ENCODE measurements at regions not wholly inside any gene's neighbourhood (a gene's known extent, or its start where the extent isn't known, plus 50 kb on each side); places are given as distances from the start of the nearest gene placed in this dataset.

DNA sequence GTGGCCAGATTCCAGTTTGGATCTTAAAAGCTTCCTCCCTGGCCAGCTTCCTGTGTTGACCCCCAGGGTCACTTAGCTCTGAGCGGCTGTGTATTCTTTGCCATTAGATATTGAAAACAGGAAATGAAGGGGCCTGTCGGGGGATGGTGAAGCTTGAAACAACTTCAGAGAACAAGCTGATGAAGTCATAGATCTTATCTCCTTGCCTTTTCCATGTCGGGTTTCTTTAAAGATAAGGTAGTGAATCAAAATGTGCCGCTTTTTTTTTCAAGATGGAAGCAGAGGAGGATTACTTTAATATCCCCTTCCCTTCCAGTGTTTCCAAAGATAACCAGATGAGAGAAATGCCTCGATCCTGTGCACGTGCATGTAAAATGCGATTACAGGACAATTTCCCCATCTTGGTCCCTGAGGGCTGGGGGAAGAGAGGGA is 508.5 kb downstream of the MID1IP1 start:
- FAIRE-seq, result no peak
- TF ChIP-seq POLR2AphosphoS5 (IDR thresholded peaks at IDR 0.05; ENCODE audit: low read depth, low read length) (no peak), POLR2A (IDR thresholded peaks at IDR 0.05; ENCODE audit: low read depth, low read length) (no peak), TAF1 (IDR thresholded peaks at IDR 0.05; ENCODE audit: borderline replicate concordance, low read depth, low read length) (no peak)
- no peak for DNase-seq (ENCODE audit: insufficient read length)

DNA sequence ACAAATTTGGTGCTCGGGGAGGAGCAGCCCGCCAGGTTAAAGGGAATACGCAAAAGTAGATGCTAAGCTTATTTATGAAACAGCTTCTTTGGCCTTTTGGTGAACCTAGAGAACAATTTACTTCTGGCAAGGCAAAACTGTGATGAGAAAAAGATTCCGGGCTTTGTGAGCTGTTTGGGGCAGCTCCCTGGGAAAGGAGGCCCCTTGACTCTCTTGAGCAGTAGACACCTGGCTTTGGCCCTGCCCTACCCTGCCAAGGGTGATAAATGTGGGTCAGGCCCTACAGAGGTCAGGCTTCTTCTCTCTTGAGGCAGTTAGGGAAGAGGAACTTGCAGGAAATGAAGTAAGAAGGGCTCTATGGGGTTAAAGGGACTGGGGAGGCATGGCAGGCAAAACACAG is 509.6 kb downstream of the MID1IP1 start:
- FAIRE-seq, result no peak
- no peak for DNase-seq (ENCODE audit: insufficient read length)
- TF ChIP-seq POLR2AphosphoS5 (IDR thresholded peaks at IDR 0.05; ENCODE audit: low read depth, low read length) (no peak), TAF1 (IDR thresholded peaks at IDR 0.05; ENCODE audit: borderline replicate concordance, low read depth, low read length) (no peak), POLR2A (IDR thresholded peaks at IDR 0.05; ENCODE audit: low read depth, low read length) (no peak)

DNA sequence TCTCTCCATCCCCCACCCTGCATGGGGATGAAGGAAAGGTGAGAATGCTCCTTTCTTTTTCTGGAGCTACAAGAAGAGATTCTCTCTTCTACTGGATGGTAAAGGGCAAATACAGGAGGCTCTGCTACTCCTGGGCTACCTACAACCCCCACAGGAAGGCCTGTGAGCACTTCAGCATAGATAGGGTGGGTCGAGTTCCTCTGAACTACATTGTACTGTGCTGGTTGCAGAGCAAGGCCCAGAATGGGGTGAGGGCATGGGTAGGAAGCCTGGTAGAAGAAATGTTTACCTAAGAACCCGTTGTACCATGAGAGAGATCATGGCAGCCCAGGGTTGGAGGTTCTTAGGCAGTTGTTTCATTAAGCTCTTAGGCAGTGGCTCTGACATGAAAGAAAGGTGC is 510.4 kb downstream of the MID1IP1 start:
- DNase-seq (ENCODE audit: insufficient read length) (no peak), FAIRE-seq (no peak)
- TF ChIP-seq POLR2A (IDR thresholded peaks at IDR 0.05; ENCODE audit: low read depth, low read length), result no peak
- no peak for TF ChIP-seq TAF1 (IDR thresholded peaks at IDR 0.05; ENCODE audit: borderline replicate concordance, low read depth, low read length)
- TF ChIP-seq POLR2AphosphoS5 (IDR thresholded peaks at IDR 0.05; ENCODE audit: low read depth, low read length), result no peak

DNA sequence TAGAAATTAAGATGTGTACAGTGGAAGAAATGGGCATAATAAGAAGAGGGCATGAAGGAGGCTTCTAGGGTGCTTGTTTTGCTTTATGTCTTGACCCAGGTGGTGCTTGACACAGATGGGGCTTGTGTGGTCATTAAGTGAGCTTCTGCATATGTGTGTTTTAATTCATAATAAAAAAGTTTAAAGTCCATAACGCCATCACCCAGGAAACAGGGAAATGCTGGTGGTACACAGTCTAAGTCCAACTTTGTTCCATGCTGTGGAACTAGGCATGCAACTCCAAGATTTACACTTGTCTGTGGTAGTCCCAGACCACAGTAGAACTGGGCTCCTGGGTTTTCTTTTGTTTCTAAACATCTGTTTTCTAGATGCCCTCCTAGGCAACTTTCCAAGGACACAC is 511.9 kb downstream of the MID1IP1 start:
- TF ChIP-seq TAF1 (IDR thresholded peaks at IDR 0.05; ENCODE audit: borderline replicate concordance, low read depth, low read length) (no peak), POLR2AphosphoS5 (IDR thresholded peaks at IDR 0.05; ENCODE audit: low read depth, low read length) (no peak), POLR2A (IDR thresholded peaks at IDR 0.05; ENCODE audit: low read depth, low read length) (no peak)
- DNase-seq (ENCODE audit: insufficient read length) (no peak), FAIRE-seq (no peak)

DNA sequence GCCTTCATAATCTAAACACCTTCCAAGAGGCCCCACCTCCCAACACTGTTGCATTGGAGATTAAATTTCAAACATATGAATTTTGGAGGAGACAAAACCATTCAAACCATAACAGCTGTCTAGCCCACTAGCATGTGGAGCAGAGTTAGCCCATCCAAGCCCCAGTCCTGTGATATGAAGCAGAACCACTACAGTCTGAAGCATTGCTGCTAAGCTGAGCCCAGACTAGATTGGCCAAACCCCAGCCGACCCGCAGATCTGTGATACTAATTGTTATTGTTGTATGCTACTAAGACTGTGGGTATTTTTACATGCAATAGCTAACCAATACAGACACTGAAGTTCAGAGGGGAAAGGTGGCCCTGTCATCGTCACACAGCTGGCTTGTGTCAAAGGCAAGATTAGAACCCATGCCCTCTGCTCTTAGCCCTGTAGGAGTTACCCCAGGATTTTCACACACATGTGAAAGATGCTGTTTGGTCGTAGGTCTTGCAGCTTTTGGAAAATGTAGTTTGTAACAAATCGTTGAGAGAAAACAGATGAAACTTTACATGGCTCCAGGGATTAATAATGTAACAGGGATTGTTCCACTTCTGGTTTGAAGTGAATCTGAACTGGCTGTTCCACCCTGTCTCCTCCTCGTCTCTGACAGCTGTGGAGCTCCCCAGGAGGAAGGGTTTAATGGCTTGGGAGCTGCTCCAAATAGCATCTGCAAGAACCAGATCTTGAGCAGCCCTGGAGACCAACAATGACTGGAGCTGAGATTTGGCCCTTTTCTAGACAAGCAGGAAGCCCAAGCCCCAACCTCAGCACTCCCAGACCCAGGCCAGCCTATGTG is 517.5 kb downstream of the MID1IP1 start:
- DNase-seq (ENCODE audit: insufficient read length), result no peak
- TF ChIP-seq POLR2AphosphoS5 (IDR thresholded peaks at IDR 0.05; ENCODE audit: low read depth, low read length), result no peak
- TF ChIP-seq TAF1 (IDR thresholded peaks at IDR 0.05; ENCODE audit: borderline replicate concordance, low read depth, low read length), result no peak
- no peak for TF ChIP-seq POLR2A (IDR thresholded peaks at IDR 0.05; ENCODE audit: low read depth, low read length)
- no peak for FAIRE-seq

DNA sequence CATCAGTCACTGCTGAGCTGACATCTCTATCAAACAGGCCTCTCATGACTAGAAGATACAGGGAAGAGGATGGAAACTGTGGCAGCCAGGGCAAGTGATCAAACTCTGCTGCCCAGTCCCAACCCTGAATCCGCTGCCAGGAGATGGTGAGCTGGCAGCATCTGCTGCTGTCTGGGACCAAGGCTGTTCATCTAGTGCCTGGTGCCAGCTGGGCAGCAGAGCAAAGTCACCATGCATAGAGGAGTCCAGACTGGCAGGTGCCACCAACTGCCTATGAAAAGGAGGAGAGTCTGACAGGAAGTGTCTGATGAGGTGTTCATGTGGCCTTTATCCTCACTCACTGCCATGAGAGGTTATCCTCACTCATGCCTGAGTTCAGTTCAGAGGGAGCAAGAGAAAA is 518.9 kb downstream of the MID1IP1 start:
- no peak for TF ChIP-seq TAF1 (IDR thresholded peaks at IDR 0.05; ENCODE audit: borderline replicate concordance, low read depth, low read length)
- no peak for TF ChIP-seq POLR2A (IDR thresholded peaks at IDR 0.05; ENCODE audit: low read depth, low read length)
- no peak for TF ChIP-seq POLR2AphosphoS5 (IDR thresholded peaks at IDR 0.05; ENCODE audit: low read depth, low read length)
- DNase-seq (ENCODE audit: insufficient read length) (no peak), FAIRE-seq (no peak)

DNA sequence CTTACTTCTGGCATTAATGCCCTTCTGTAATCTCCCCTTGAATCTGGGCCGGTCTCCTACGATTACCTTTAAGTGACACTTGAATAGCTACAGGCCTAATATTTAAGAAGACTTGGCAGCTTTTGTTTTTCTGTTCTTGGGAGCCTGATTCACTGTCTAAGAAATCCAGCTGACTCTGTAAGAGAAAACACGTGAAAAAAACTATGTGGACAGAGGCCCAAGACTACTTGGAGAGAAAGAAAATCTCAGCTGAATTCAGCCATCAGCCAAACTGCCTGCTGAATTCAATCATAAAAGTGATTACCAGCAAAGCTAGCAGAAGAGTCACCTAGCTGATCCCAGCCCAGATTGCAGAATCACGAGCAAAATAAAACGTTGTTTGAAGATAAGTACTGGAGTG is 521.2 kb downstream of the MID1IP1 start:
- DNase-seq (ENCODE audit: insufficient read length) (no peak), FAIRE-seq (no peak)
- TF ChIP-seq TAF1 (IDR thresholded peaks at IDR 0.05; ENCODE audit: borderline replicate concordance, low read depth, low read length), result no peak
- no peak for TF ChIP-seq POLR2A (IDR thresholded peaks at IDR 0.05; ENCODE audit: low read depth, low read length)
- no peak for TF ChIP-seq POLR2AphosphoS5 (IDR thresholded peaks at IDR 0.05; ENCODE audit: low read depth, low read length)

DNA sequence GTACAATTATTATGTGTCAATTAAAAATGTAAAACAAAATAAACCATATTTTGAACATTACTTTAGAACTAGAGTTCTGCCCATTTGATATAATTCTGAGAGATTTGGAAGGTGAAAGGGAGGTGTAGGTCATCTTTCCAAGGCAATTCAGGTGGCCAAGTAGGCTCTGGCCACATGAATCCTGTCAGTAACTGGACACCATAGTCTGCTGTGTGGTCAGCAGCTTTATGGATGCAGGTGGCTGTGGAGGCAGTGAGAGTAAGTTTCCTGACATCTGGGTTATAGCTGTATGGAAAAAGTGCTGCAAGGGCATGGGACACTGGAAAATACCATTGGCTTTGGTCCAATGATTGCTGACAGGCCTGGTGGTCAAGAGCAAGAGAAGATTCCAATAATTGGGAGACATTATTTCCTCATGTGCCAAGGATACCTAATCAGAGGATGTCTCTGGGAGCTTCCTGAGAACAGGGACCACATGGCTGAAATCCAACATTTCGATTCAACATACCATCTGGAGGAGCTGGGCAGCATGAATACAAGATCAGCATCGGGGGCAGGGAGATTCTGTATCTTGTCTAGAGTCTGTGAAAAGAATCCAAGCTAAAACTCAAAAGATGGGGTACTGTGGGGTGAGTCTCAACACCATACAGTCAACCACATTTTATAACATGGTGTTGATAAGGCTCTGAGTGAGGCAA is 523.1 kb downstream of the MID1IP1 start:
- DNase-seq (ENCODE audit: insufficient read length) (no peak), FAIRE-seq (no peak)
- TF ChIP-seq TAF1 (IDR thresholded peaks at IDR 0.05; ENCODE audit: borderline replicate concordance, low read depth, low read length), result no peak
- TF ChIP-seq POLR2A (IDR thresholded peaks at IDR 0.05; ENCODE audit: low read depth, low read length), result no peak
- no peak for TF ChIP-seq POLR2AphosphoS5 (IDR thresholded peaks at IDR 0.05; ENCODE audit: low read depth, low read length)

DNA sequence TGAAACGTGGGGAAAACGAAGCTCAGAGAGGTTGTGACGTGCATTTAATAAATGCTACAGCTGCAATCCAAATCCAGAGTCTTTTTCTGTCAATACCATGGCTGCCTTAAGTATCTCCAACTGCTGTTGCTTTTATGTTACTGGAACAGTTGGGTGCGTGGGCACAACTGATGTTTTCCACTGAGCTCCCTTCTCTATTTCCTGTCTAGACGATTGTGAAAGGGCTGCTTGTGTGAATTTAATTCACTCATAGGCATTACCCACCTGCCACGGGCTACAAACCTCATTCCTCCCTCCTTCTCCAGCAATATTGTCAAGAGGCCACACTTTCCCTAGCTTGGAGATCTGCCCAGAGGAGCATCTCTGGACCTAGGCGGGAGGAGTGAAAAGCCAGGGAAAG is 526.0 kb downstream of the MID1IP1 start:
- DNase-seq (ENCODE audit: insufficient read length), result no peak
- no peak for TF ChIP-seq TAF1 (IDR thresholded peaks at IDR 0.05; ENCODE audit: borderline replicate concordance, low read depth, low read length)
- no peak for TF ChIP-seq POLR2A (IDR thresholded peaks at IDR 0.05; ENCODE audit: low read depth, low read length)
- TF ChIP-seq POLR2AphosphoS5 (IDR thresholded peaks at IDR 0.05; ENCODE audit: low read depth, low read length), result no peak
- FAIRE-seq, result no peak

DNA sequence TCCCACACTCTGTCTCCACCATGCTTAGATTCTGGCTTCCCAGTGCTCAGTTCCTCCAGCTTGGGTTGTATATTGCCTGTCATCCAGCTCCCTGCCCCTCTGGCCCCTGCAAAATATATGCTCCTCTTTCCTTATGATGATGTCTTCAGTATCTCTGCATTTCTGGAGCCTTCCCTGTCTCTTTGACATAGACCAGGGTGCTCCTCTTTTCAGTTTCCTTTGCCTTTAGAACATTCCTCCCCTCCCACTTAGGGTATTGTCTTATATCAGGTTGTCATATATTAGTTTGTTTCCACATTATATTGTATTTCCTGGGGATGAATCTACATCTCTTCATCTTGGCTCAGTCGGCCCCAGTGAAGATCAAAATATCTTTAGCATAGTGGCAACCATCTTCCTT is 526.4 kb downstream of the MID1IP1 start:
- no peak for FAIRE-seq
- DNase-seq (ENCODE audit: insufficient read length), result no peak
- no peak for TF ChIP-seq POLR2A (IDR thresholded peaks at IDR 0.05; ENCODE audit: low read depth, low read length)
- no peak for TF ChIP-seq TAF1 (IDR thresholded peaks at IDR 0.05; ENCODE audit: borderline replicate concordance, low read depth, low read length)
- TF ChIP-seq POLR2AphosphoS5 (IDR thresholded peaks at IDR 0.05; ENCODE audit: low read depth, low read length), result no peak

DNA sequence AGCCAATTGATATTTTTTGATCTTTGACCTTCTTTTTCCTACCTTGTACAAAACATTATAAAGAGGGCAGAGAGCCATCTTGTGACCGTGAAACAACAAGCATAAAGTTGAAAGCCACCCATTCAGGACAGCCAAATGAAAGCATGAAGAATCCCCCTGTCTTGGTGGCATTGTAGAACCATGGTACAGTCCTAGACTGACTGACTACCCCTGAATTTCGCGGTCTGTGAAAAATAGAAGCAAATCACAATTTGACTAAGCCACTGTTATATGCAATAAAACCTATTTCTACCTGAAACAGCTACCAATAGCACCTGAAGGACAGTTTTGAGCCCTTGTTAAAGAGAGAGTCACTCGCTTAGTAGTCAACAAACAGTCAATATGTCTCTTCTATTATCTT is 527.4 kb downstream of the MID1IP1 start:
- DNase-seq (ENCODE audit: insufficient read length) (no peak), FAIRE-seq (no peak)
- TF ChIP-seq TAF1 (IDR thresholded peaks at IDR 0.05; ENCODE audit: borderline replicate concordance, low read depth, low read length) (no peak), POLR2A (IDR thresholded peaks at IDR 0.05; ENCODE audit: low read depth, low read length) (no peak), POLR2AphosphoS5 (IDR thresholded peaks at IDR 0.05; ENCODE audit: low read depth, low read length) (no peak)

All from GM12892 (cell line).